HPDE6-E6E7 (cell line): ENCODE measurements at regions not wholly inside any gene's neighbourhood (a gene's known extent, or its start where the extent isn't known, plus 50 kb on each side); places are given as distances from the start of the nearest gene placed in this dataset.
"Not testable (repeated sequence)": the region's sequence is repeated elsewhere in the genome, so short reads cannot be mapped to it uniquely, and the experiment has no call there.

Experiments
- DNase-seq: peaks from one replicate; pipeline ENCODE4 v3.0.0; 2011; ENCODE audit warnings: missing footprints; ENCODE audit errors: extremely low spot score

GRCh38 chr7:69539531-69539930, 58.7 kb upstream of the AUTS2 start:
- no peak for DNase-seq

GRCh38 chr7:69540287-69540686, 58.0 kb upstream of the AUTS2 start:
- no peak for DNase-seq

GRCh38 chr7:69541779-69542432, 56.4 kb upstream of the AUTS2 start:
- DNase-seq = not testable (repeated sequence)

- no peak for DNase-seq
Observed at GRCh38 chr7:69545175-69545574, 53.1 kb upstream of the AUTS2 start.
